WI38 (cell line): ENCODE measurements at regions not wholly inside any gene's neighbourhood (a gene's known extent, or its start where the extent isn't known, plus 50 kb on each side); places are given as distances from the start of the nearest gene placed in this dataset.

Experiments
- H3K4me3 ChIP-seq: 2 replicates; pipeline ENCODE4 v1.5.1; 2011; ENCODE audit warnings: low read depth, mild to moderate bottlenecking, control low read depth, low read length
- CTCF ChIP-seq: IDR thresholded peaks from 2 replicates; pipeline ENCODE4 v1.5.1; 2012; ENCODE audit warnings: low read depth, mild to moderate bottlenecking, control low read depth, low read length

- no peak overlapping the region for H3K4me3 ChIP-seq
- TF ChIP-seq CTCF = no peak
These were observed 58.7 kb upstream of the SLC66A3 start for GRCh38 chr2:11096591-11096990.

- H3K4me3 ChIP-seq = no peak overlapping the region
- no peak for TF ChIP-seq CTCF
These were observed 58.1 kb upstream of the SLC66A3 start for GRCh38 chr2:11097038-11097720.

GRCh38 chr2:11097854-11098387 is 57.3 kb upstream of the SLC66A3 start:
- no peak for TF ChIP-seq CTCF
- H3K4me3 ChIP-seq = no peak overlapping the region

GRCh38 chr2:11099122-11100065 is 55.9 kb upstream of the SLC66A3 start:
- no peak for TF ChIP-seq CTCF
- H3K4me3 ChIP-seq = no peak overlapping the region

GRCh38 chr2:11100130-11100529 is 55.1 kb upstream of the SLC66A3 start:
- no peak overlapping the region for H3K4me3 ChIP-seq
- TF ChIP-seq CTCF = no peak

GRCh38 chr2:11100976-11101375 is 54.3 kb upstream of the SLC66A3 start:
- TF ChIP-seq CTCF = no peak
- H3K4me3 ChIP-seq = no peak overlapping the region

GRCh38 chr2:11101430-11101829 is 53.8 kb upstream of the SLC66A3 start:
- TF ChIP-seq CTCF = no peak

More at GRCh38 chr2:11101430-11101829, 53.8 kb upstream of the SLC66A3 start:
- H3K4me3 ChIP-seq = no peak overlapping the region
